GM19043 (cell line): ENCODE measurements at regions not wholly inside any gene's neighbourhood (a gene's known extent, or its start where the extent isn't known, plus 50 kb on each side); places are given as distances from the start of the nearest gene placed in this dataset.

Experiments
- ATAC-seq: cut with Tn5 transposase; IDR thresholded peaks from one replicate; pipeline ENCODE4 v1.9.1; 2021; ENCODE audit warnings: low read depth; ENCODE audit not compliant: unreplicated experiment

DNA sequence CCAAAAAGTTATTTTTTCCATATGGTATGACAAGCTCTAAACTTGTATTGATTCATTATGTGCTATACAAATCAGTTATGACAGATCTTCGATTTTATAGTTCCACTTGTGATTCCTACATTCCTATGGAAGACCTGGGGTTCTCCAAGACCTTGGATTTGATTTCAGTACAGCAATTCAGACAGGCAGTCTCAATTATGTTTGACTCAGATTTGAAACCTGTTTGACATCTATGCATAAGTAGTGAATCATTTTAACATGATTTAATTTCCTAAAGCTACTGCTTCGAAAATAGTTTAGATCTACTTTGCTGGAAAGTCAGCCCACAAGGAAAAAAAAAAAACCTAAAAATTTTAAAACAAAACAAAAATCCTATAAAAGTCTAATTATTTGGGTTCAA is 820.4 kb downstream of the LUZP2 start:
- ATAC-seq: no peak

DNA sequence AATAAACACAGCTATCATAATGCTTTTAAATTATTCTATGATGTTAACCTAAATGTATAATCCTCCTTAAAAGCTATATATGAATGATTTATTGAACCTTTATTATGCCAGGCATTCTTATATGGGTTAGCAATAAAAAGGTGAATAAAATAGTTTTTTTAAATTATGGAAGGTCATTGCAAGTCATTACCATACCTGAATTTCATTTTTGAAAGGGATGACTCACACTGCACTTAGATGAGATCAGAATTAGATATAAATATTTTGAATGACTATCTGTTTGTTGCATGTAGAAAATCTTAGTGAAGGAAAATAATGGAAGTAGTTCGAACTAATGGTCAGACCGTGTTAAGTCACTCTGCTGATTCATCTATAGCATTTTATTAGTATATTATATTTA is 822.3 kb downstream of the LUZP2 start:
- ATAC-seq: no peak

DNA sequence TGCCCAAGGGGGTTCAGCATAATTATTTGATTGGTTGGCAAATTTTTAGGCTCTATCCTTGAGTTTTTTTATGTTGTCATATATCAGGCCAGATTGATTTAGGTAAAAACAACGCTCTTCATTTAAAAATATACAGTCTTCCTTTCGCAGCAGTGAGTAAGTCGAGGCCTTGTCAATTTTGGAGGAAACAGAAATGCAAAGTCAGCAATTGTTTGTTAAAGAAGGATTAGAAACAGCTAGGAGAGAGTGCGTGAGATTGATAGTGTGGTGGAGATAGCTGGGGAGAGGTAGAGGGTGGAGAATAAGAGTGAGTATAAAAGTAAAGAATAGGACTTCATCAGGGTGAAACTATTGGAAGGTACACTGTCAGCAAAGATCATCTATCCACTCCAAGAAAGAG is 830.8 kb downstream of the LUZP2 start:
- ATAC-seq: no peak

DNA sequence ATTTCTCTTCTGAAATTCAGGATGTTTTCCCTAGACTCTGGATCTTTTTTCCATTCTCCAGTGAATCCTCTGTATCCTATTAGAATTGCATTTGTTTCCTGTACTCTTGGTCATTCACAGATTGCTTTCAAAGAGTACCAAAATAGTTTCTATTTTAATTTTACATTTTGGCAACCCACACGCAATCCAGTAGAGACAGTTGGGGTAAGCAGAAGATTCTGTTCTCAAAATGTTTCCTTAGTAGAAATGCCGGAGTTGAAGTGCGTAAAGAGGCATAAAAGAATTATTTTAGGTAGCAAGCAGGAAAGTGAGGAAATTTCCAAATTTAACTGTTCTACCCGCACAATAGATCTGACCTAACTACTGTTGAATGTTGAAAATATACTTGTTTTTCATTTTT is 842.4 kb downstream of the LUZP2 start:
- no peak for ATAC-seq

DNA sequence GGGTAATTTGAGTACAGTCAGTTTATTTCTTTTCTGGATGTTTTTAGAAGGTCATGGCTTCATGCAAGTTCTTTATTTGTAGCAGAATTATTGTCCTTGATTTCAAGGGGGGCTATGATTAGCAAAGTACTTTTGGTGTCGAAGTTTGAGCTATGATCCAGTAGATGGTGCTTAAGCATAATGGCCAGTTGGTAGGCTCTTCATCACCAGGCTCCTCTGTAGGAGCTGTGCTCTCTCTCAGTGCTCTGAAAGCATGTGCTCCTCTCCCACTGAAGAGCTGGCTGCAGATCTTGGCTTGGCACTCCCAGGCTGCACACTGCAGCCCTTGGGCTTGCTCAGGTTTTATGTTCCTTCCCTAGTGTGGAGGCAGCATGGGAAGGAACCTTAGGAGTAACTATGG is 852.7 kb downstream of the LUZP2 start:
- ATAC-seq: no peak

DNA sequence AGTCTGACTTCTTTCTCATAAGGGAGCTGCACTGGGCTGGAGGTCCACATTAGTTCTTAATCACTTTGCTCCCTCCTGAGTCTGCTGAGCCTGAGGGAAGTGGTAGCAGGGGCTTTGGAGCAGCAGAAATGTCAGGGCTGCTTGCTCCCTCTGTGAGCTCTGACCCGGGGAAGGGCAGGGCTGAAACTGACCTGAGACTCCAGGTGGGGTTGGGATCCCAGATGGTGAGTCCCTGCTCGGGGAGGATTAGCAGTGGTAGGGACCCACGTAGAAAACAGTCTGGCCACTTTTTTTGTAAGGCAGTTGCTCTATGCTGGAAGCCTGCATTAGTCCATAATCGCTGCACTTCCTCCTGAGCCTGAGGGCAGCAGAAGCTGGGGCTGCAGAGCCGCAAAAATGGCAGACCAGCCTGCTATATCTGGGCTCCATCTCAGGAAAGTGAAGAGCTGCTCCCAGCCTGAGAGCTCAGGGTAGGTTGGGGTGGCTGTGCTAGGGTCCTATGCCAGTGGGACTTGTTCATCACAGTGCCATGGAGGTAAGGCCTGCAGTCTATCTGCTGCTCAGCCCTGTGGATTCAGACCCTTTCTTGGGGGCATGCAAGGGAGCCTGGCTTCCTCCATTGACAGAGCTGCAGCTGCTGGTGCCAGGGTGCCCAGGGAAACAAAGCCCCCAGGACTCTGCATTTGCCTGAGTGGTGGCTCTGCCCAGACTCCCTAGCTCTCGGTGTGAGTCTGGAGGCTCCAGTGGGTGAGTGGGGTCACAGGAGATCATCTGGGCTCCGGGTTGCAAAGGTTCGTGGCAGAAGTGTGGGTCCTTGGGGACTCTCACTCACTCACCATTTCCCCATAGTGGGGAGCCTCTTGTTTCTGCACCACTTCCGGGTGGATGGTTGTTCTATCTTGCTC is 854.3 kb downstream of the LUZP2 start:
- no peak for ATAC-seq

DNA sequence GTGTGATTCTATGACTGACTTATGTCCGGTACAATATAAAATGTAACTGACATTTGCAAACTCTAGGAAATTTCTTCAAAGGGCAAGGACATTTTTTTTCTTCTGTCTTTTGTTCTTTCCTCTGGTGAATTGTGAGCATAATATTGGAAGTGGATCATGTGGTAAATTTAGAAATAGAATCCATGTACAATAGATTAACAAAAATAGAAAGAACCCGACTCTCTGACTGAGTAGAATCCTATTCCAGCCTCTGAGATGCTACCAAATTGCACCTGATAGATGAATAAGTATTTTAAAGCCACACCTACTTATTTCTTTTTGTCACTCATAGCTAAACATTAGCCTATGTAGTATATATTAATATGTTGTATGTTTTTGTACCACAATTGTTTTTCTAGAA is 860.3 kb downstream of the LUZP2 start:
- ATAC-seq: no peak

DNA sequence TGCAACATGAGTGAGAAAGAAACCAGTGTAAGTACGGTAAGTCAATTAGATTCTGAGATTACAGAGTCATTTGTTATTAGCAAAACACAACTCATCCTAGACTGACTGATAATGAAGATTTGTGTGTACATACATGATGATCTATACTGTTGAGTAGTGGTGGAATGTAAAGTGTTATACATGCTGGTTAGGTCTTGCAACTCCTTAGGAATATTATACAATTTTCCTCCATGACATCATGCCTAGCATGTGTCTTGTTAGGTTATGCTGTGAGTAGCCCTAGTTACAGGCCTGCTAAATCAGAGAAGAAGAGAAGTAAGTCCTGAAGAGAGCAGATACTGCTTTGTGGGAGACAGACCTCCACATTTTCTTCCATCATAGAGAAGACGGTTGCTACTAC is 880.6 kb downstream of the LUZP2 start:
- no peak for ATAC-seq

DNA sequence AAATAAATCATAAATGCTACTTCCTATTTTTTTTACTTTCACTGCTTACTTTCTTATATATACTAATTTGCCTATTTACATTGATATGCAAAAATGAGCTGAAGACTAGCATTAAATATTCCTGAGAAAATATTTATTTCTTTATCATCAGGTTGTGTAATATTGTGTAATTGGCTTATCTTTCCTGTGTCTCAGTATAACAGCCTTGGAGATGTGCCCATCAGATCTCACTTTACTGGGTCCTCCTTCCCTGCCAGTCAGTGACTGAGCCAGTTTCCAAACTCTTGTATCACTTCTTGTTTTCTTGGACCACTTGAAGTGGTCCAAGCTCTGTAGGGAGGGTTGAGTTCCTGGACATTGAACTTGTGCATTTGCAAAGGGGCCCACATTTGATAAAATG is 900.0 kb downstream of the LUZP2 start:
- ATAC-seq: no peak

DNA sequence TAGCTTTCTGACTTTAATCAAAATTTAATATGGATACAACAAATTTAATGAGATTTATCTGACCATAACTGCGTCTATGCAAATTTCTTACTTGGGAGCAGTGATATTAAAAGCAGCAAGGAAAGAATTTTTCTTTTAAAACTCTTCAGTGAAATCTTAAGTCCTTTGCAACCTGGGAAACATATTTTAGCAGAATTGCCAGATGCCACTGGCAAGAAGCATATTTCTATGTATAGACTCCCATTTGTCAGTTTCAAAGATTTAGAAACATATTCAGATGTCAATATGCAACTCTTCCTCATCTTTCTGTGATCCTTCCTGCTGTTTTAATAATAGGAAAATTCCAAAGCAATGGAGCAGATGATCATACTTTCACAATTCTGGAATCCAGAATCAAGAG is 911.3 kb downstream of the LUZP2 start:
- no peak for ATAC-seq

DNA sequence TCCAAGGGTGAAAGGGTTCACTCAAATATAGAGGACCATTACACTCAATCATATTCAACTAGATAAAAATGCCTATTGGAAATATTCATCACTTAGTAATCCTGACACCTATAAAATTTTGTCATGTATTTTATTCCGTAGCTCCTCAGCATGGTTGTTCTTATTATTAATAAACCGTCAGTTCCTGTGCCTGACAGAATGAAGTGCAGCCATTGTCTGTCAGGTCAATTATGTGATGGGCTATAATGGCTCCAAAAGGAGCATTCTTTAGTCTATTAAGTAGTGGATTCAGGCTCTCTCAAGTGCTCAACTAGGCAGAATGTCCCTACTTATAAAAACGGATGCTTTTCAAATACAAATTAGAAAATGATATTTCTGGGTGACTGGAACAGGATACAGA is 916.1 kb upstream of the ANO3 start:
- ATAC-seq: no peak

DNA sequence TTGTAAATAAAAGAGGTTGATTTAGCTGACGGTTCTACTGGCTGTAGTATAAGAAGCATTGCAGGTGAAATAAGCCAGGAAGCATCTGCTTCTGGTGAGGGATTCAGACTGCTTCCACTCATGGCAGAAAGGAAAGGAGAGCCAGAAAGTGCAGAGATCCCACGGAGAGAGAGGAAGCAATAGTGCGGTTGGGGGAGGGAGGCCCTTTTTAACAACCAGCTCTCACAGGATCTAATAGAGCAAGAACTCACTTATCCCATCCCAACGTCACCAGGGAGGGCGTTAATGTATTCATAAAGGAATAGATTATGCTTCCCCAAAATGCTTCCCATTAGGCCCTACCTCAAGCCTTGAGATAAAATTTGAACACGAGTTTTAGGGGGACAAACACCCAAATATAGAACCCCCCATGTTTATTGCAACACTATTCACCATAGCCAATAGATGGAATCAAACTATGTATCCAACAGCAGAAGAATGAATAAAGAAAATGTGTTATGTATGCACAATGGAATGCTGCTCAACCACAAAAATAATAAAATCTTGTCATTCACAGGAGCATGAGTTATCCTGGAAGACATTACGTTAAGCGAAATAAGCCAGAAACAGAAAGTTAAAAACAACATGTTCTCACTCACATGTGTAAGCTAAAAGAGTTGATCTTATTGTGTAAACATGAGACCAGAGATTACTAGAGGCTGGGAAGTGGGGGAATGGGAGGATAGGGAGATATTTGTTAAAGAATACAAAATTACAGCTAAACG is 908.3 kb upstream of the ANO3 start:
- no peak for ATAC-seq

DNA sequence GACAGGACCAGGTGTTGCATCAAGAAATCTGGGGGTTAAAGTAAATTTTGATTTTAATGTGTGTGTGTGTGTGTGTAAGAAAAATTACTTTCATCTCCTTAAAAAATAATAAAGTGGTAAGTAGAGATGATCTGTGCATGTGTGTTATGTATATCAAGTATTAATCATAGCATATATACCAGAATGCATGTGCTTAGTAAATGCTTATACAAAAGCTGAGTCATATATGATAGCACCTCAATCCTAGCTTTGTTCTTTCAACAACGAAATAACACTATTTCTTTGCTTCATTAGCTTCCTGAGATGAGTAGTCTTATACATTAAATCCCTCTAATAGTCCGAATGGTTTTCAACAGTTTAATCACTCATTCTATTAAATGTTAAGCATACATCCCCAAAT is 899.6 kb upstream of the ANO3 start:
- no peak for ATAC-seq

DNA sequence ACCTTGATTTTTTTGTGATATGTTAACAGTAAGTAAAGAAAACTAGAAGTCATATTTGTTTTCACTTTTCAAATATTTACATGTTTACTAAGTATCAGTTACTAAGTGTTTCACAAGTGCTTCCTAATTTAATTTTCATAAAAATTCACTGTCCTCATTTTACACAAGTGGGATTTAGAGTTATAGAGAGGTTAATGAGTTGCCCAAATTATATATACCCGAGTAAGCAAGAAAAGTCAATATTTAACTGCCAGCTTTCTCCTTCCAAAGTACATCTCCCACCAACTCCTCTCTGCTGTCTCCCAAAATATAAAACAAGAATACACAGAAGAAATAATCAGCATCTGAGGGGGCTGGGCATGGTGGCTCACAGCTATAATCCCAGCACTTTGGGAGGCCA is 896.7 kb upstream of the ANO3 start:
- no peak for ATAC-seq

DNA sequence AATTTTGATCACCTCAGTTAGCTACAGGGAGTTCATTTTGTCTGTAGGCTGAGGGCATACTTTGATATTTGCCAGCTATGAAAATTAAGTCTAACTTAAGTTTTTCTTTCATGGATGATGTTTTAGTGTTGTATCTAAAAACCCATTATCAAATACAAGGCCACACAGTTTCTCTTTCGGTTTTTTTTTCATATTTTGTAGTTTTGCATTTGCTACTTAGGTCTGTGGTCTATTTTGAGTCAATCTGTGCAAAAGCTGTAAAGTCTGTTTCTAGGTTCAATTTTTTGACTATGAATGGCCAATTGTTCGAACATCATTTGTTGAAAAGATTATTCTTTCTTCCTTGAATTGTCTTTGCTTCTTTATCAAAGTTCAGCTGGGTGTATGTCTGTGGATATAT is 895.6 kb upstream of the ANO3 start:
- no peak for ATAC-seq

DNA sequence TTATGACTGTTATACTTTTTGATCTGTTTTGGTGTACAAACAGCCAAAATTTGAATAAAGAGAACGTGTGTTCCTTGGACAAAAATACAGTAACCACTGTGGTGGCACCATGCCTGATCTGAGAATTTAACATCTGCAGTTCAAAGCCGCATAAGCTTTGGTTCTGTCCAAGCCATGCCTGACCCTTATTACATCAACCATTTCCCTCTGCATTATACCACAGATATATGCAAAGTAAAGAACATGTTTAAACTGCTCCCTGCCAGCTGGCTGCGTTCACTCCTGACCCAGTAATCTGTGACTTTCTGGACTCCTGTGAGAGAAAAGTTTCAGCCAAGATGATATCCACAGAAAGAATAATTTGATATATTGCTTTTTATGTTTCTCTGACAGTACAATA is 890.5 kb upstream of the ANO3 start:
- ATAC-seq: no peak

DNA sequence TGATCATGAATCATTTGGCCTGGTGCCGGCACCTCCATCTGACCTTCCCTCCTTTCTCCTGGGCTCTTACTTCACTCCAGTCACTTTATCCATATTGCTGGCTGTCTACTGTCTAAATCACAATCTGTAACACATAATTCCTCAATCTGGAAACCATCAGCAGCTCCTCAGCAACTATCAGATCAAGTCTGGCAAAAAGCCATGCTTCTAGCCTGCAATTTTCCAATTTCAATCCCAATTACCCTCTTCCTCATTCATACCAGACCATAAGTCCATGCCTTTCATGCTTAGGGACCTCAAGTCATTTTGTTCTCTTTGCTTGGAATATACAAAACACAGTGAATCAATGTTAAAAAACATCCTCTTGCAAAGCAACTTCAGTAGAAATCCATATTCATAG is 882.8 kb upstream of the ANO3 start:
- no peak for ATAC-seq

DNA sequence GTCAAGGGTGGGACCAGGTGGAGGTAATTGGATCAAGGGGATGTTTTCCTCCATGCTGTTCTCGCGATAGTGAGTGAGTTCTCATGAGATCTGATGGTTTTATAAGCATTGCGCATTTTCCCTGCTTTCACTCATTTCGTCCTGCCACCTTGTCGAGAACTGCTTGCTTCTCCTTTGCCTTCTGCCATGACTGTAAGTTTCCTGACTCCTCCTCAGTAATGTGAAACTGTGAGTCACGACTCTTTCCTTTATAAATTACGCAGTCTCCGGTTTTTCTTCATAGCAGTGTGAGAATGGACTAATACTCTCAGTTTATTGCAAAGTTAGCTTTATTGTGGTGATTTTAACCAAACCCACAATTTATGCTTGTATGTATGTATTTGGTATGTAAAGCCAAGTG is 878.5 kb upstream of the ANO3 start:
- ATAC-seq: no peak

DNA sequence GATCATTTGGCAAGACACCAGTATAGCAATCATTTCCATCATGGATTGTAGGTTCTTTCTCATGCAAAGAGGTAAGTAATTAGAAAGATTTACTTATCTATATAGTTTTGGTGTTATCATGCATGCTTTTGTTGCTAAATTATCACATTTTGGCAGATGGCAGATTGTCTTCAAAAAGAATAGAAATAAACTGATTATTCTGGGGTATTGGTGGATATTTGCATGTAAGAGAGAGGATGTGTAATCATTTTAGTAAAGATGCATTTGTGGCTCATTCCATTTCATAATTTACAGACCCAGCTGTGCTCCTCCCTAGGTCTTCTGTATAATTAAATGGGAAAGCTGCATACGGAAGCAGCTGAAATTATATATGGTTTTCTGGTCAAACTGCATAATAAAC is 875.7 kb upstream of the ANO3 start:
- ATAC-seq: no peak

DNA sequence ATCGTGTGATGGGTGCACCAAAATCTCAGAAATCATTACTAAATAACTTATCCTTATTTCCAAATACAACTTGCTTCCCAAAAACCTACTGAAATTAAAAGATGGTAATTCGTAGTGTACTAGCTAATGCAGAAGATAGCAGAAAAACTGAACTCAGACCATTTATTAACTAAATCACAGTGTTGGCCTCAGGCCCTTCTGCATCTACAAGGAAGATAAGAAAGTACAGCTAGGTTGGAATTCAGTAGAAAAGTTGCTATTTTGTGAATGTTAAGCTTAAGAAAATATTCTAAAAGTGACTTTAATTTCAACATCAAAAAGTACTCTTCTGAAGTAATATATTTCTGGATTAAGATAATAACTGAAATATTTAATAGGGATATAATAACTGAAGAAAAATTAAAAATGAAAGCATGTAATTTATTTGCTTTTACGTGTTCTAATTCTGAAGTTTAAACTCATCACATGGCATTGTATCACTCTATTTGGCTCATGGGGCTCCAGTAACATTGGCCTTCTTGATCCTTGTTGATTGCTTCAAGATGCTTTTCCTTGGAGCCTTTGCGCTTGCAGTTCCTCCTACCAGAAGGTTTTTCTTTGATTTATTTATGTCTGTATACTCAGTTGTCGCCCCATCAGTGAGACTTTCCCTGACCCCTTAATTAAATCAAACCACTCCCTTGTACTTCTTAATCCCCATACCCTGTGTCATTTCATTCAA is 847.9 kb upstream of the ANO3 start:
- ATAC-seq: no peak

DNA sequence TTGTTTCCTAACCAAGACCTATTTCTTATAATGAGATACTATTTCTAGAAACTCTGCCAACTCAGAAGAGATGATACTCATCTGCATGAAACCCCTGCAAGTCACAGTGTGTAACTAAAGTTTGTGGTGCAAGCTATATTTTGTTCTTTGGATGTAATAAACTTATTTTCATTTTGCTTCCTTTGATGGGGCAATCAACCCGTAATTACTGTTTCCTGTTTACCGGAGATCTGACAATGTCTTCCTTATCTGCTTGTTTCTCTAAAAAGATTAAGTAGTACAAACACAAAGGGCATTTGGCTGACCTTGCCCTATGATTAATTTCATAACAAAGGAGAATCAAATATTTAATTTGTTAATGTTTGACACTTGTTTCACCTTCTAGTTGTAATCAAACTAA is 846.6 kb upstream of the ANO3 start:
- no peak for ATAC-seq
